ENCODE measurements at regions not wholly inside any gene's neighbourhood (a gene's known extent, or its start where the extent isn't known, plus 50 kb on each side); places are given as distances from the start of the nearest gene placed in this dataset.

DNA sequence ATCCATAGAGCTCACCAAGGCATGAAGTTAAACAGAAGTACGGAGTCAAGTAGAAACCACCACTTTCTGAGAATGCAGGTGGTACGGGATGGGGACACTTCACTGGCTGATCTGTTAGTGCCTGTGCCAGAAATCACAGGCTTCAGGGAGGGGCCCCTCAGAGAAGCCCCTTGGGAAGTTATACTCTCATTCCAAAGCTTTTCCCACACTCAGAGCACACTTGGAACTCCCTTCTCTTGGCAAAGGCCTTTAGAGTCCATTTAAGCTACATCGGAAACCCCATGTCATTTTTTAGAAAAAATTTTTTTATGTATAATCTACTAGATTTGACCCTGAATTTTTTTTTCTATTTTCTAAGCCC is 80.7 kb upstream of the WASF3 start:
- TF ChIP-seq POLR2A (IDR thresholded peaks at IDR 0.05; ENCODE audit: low read length) (no peak), GATA1 (IDR thresholded peaks at IDR 0.05; ENCODE audit: low read depth, low read length) (no peak)

All from erythroblast (primary cell).